ENCODE measurements at regions not wholly inside any gene's neighbourhood (a gene's known extent, or its start where the extent isn't known, plus 50 kb on each side); places are given as distances from the start of the nearest gene placed in this dataset.

DNA sequence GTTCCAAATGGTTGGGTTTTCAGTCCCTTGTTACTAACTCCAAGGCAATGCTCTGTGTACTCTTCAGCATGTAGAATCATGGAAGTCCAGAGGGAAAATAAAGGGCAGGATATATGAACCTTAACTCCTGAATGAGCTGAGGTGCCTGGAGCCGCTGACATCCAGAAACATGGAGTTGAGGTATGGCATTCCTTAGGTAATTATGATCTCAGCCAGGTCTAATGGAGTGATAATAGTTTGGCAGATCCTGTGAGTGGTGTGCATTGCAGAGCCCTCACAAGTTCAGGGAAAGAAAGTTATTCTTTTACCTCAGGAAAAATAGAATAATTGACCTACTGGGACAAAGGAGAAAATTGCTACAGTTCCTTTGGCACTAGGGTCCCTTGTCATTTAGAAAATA lies 369.1 kb downstream of the ZNF608 start:
- DNase-seq (ENCODE audit: low read depth in 2 of 2): no peak

DNA sequence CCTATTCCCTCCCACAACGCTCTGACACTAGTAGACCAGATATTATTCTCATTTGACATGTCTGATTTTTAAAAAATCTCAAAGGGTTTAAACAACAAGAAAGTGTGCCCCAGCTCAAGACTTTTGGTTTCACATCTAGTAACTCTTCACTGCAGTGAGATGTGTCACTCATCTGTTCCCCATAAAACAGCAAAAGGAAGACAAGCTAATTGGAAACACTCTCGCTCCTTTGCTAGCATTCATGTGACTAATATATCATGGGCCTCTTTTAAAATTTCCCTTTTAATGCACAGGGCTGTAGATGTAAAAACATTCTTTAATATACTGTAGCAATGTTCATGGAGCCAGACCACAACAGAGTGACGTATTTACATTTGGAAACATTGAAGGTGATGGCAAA lies 372.6 kb downstream of the ZNF608 start:
- no peak for DNase-seq (ENCODE audit: low read depth in 2 of 2)

DNA sequence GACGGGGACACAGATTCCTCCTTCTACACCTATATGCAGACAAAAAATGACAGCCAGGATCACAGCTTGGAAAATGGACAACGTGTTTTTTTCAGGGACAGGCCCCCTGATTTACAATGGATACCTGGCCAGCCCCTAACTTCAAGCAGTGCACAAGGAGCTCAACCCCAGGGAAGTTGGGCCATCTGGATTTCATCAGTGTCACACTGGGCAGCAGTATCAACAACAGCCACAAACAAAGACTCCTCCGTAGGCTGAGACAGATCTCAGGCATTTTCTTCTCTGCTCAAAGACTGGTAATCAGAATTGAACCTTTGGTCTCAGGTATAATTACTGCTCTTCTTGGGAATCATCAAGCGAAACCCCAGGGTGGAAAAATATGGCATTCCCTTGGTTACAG lies 374.0 kb downstream of the ZNF608 start:
- DNase-seq (ENCODE audit: low read depth in 2 of 2): no peak

DNA sequence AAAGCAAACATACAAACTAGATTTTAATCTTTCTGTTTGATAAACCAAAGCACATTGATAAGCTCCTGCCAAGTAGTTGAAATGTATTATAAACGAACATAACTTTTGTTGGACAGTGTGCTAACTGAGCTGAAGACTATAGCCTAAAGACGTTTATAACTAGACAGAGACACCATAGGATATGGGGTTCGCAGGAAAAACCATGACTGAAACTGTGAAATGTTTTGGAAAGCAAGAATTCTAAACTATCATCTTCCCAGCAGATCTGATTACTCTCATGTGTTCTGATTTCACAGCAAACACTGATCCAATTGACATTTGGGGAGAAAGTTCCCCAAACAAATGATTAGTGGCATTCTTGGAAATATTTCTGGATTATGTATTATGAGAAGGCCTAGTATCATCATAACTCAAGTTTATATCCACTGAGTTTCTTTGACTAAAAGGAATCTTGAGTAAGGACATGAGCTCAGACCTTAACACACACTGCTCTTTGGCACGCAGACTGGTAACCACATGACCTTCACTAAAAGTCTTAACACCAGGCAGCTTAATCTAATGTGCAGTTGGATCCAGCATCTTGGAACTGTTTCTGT lies 375.2 kb downstream of the ZNF608 start:
- no peak for DNase-seq (ENCODE audit: low read depth in 2 of 2)

DNA sequence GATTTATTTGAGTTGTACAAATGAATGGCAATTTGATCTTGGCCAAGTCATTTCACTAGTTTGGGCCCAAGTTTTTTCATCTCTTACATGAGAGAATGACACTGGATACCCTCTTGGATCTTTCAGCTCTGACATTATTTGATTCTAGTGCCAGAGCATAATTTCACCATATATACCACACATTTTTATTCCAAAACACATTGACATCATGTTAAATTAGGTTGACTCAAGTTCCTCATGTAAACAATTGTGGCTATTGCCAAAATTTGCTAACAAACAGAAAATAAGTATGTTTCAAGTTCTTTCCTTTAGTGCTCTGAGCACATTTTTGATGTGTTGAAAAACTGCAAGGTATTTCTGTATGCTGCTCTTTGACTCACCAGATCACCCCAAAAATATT lies 375.8 kb downstream of the ZNF608 start:
- no peak for DNase-seq (ENCODE audit: low read depth in 2 of 2)

DNA sequence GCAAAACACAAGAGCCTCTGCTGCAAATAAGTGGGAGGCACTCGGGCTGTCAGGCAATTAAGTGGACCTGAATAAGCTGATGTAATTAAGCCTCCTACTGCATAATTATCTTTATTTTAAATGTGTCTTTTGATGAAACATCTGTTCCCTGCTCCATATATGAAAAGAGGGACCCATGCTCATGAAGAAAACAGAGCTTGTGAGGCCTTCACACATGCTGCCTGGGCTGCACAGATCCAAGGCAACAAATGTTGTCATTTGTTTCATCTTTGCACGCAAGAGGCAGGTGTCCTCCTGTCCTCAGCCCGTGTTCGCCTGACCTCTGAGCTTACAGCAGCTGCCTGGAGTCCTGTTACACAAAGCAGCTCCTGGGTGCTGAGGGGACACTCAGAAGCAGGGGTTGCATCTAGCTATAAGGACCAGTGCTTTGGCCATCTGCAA lies 381.1 kb downstream of the ZNF608 start:
- DNase-seq (ENCODE audit: low read depth in 2 of 2): no peak

DNA sequence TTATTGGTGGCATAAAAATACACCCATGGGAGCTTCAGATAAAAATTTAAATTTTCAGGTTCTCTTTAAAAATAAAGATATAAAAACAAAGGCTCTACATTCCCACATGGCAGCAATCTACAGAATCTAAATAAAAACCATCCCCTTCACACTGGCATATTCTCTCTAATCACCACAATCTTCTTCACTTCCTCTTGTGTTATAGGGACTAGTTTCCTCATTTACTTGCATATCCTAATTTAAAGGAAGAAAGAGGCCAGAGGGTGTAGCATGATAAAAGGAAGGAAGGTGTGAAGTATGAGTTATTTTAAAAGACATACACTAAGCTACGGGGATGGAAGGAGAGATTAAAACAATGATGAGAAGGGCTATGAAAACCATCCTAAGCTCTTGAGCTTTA lies 390.5 kb downstream of the ZNF608 start:
- DNase-seq (ENCODE audit: low read depth in 2 of 2): no peak

DNA sequence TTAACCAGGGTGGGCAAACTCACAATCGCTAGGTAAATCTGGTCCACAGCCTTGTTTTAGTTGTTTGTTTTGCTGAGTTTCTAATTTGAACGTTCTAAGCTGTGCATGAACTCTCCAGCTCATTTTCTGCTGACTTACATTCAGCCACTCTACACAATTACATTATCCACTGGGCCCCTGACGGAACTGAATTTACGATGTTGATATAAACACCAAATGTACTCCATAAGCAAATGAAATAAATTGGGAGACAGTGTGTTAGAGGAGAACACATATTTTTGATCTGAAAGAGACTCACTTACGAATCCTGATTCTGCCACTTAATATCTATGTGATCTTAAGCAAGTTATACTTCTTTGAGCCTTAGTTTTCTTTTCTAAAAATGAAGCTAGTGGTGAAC lies 393.4 kb downstream of the ZNF608 start:
- no peak for DNase-seq (ENCODE audit: low read depth in 2 of 2)

DNA sequence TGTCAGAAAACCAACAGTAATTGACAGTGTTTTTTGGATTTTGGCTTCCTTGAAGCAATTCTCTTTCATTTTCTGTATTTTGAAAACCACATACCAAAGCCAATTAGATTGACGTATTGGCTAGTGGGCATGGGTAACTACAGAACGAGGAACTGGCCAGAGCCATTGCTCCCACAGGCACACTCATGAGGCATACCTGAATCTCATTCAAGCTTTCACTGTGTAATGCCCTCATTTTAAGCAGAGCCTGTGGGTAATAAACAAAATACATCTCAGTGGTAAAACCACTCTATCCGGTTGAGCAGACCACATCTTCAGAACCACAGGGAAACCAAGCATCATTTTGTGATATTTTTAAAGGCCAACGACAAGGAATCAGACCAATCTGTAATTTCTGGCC lies 394.1 kb downstream of the ZNF608 start:
- DNase-seq (ENCODE audit: low read depth in 2 of 2): no peak

DNA sequence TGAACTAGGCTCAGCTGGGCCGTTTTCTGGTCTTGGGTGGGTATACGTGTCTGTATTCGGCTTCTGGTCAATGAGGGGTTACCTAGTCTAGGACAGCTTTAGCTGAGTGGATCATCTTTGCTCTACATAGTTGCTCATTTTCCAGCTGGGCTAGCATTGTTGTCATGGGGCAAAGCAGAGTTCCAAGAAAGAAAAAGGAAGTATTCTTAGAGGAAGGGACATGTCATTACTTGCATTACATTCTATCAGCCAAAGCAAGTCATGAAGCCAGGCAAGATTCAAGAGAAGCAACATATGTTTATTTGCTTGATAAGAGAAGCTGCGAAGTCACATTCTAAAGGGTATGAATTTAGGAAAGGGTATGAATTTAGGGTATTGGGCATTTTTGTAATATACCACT lies 396.5 kb downstream of the ZNF608 start:
- DNase-seq (ENCODE audit: low read depth in 2 of 2): no peak

DNA sequence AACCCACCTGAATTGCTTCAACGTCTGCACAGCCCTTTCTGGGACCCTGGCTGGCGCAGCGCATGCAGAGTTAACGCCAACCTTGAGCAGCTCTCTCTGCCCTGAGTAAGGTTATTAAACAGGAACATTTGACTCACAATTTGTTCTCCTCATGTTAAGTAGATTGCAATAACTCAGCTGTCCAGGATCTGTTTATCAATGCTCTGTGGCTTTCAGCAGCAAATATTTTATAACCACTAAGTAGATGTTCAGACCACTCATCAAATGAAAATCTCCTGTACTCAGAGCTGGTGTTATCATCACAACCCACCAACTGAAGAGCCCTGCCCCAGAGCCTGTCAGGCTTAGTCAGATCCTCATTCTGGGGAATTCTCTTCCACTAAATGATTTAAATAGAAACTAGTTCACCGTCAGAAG lies 403.0 kb downstream of the ZNF608 start:
- DNase-seq (ENCODE audit: low read depth in 2 of 2): no peak

DNA sequence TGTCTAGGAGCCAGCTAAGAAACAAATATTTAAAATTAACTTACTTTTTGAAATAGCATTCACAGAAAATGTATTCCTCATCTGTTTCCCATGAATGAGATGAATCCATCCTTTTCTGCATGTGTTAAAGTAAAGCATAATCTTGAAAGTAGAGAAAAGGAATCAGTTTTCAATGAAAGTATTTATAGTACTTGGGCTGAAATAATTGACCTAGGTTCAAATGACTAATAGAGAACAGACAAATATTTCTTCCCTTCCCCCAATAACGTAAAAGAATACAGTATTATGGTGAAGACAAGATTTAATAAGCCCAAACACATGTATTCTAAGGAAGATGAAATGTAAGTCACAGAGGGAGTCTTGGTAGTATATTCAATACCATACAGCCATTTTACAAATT lies 403.5 kb downstream of the ZNF608 start:
- DNase-seq (ENCODE audit: low read depth in 2 of 2): no peak

DNA sequence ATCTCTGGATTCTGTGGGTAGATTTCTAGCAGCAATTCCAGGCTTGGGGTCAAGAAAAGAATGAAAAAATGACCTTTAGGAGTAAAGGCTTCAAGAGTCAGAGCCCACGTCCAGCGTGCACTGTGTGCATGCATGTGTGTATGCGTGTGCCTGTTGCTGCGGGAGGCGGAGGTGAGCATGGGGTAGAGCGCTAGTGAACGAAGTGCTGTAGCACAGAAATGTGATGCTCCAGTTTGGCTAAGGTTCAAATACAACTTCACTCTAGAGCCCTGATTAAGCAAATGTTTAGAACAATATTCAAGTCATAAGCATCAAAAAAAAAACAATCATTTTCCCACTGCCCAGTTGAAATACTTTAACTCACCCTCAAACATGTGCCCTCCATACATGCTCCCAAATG lies 403.9 kb downstream of the ZNF608 start:
- DNase-seq (ENCODE audit: low read depth in 2 of 2): no peak

DNA sequence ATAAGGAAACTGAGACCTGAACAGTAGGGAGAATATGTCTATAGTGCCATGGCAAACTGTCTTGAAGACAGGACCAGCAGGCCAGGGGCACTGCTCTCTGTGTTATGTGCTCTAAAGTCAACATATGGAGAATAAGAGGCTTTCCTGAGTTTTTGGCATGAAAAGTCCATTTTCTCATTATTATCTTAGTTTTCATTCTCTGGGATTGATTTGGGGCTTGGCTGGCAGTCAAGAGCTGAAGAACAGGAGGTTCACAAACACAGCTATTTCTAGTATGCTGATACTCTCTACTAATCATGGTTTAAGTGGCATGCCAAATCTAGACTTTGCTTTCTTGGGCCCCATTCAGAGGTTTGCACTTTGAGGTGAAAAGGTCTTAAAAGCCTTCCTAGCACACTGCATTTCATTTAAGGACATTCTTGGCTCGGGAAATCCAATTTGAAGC lies 404.4 kb downstream of the ZNF608 start:
- DNase-seq (ENCODE audit: low read depth in 2 of 2): no peak

DNA sequence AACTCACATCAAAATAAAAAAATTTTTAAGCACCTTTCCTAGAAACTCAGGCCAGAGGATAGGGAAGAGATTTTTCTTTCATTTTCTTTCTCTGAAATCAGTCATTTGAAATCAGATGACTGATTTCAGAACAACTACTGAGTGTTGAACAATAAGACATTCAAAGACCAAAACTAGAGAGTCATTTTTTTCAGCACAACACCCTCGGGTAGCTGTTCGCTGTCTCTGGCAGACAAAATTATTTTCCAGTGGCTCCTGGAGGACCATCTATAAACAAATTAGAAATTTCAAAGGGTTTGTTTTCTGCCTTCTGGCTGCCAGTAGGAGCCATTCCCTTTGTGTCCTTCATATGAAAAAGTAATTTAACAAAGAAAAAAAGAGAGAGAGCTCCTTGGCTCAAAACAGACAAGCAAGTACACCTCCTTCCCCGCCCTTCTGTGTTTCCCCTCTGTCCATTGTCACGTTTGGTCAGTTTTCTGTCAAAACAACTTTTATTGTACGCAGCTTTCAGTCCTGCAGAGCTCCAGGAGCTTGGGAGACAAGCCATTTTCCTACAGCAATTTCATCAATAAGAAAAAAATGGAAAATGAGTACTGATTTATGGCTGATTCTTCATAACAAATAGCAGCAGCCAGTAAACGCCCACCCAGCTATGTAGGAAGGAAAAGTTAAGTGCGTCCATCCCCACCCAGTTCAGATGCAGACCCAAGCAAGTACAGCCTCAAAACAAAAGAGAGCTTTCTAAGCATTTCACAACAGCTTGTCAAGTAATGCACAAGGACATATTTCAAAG lies 405.2 kb downstream of the ZNF608 start:
- no peak for DNase-seq (ENCODE audit: low read depth in 2 of 2)

DNA sequence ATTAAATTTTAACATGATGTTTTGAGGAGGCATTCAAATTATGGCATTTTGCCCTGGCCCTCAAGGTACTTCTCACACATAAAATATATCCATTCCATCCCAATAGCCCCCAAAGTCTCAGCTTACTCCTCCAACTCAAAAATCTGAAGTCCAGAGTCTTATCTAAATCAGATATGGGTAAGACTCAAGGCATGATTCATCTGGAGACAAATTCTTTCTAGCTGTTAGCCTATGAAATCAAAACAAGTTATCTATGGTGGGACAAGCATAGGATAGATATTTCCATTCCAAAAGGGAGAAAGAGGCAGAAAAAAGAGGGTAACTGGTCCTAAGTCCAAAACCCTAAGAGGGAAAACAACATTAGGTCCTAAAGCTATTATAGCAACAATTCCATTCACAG lies 408.4 kb downstream of the ZNF608 start:
- DNase-seq (ENCODE audit: low read depth in 2 of 2): no peak

DNA sequence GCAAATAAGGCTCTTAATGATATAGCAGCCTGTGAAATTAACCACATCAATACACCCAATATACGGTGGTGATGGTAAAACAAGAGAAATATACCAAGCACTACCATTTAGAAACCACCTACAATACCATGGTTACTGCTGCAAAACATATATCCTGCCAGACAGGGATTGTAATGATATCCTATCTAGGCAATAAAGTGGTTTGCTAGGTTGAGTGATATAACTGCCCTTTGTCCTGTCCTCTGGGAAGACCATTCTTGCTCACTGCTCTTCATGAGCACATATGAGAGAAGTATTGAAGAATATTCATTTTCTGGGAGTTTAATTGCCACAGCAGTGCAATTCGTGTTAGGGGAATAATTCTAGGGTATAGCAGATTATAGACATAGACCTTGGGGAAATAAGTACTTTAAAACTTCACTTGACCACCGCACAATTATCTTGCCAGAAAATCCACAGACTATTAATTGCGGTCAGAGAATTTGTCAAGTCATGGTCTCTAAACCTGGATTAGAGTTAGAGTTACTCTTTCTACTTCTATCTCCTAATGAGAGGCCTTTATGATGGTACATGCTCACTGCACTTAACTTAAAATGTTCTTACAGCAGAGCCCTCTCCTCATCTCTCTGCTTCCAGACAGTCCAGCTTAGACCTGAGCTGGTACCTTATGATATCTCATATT lies 413.0 kb downstream of the ZNF608 start:
- DNase-seq (ENCODE audit: low read depth in 2 of 2): no peak

DNA sequence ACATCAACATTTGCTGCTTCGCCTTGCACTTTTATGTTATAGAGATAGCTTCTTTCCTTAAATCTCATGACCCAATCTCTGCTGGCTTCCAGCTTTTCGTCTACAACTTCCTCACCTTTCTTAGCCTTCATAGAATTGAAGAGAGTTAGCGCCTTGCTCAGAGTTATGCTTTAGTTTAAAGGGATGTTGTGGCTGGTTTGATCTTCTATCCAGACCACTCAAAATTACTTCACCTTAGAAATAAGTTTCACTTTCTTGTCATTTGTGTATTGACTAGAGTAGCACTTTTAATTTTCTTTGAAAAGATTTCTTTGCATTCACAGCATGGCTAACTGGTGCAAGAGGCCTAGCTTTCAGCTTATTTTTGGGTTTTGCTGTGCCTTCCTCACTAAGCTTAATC lies 414.2 kb downstream of the ZNF608 start:
- DNase-seq (ENCODE audit: low read depth in 2 of 2): no peak

DNA sequence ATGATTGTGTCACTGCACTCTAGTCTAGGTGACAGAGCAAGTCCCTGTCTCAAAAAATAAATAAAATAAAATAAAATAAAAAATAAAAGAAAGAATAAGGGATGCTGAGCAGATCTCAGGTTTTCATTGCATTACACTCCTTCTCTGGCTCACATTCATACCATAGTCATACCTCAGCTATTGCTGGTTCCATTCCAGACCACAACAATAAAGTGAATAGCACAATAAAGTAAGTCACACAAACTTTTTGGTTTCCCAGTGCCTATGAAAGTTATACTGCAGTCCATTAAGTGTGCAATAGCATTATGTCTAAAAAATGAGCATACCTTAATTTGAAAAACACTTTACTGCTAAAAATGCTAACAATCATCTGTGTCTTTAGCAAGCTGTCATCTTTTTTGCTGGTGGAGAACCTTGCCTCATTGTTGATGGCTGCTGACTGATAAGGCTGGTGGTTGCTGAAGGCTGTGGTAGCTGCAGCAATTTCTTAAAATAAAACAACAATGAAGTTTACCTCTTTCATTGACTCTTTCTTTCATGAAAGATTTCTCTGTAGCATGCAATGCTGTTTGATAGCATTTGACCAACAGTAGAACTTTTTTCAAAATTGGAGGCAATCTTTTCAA lies 415.7 kb downstream of the ZNF608 start:
- DNase-seq (ENCODE audit: low read depth in 2 of 2): no peak

DNA sequence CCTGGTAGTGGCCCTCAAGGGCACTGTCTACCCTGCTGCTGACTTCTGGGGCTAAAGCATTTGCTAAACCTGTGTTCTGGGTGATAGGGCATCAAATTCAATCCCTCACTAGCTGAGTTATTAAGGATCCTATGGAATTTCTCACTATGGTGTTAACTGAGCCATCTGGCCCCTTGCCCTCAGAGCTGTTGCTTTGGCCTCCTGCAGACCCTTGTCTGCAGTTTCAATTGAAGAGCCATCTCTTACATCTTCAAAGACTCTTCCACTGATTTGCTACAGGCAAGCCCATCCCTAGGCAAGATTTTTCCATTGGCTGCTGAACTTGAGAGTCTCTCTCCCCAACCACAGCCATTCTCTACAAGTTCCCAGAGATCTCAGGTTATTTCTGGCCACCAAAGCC lies 418.2 kb downstream of the ZNF608 start:
- DNase-seq (ENCODE audit: low read depth in 2 of 2): no peak

DNA sequence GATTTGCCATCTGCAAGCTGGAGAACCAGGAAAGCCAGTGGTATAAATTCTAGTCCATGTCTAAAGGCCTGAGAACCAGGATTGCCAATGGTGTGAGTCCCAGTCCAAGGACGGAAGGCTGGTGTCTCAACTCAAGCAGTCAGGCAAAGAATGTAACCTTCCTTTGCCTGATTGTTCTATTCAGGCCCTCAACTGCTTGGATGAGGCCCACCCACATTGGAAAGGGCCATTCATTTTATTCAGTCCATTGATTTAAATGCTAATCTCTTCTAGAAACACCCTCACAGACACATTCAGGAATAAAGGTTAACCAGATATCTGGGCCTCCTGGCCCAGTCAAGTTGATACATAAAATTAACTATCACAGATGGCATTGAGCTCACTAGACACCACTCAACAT lies 427.8 kb downstream of the ZNF608 start:
- DNase-seq (ENCODE audit: low read depth in 2 of 2): no peak

DNA sequence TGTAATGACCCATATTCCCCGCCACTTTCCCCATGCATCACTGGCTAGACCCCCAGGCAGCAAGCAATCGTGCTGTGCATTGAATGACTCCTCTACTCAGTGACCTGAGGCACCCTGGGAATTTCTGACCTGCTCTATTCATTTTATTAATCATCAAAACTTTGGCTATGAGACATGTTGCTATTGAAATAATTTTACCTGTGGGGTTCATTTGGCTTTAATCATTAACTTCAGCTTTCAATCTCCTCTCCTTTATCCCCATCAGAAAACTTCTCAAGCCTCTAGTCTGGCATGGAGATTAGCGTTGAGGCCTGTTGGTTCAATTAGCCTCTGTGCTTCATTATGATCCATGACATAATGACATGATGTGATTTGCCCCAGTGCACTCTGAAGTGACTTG lies 429.0 kb downstream of the ZNF608 start:
- no peak for DNase-seq (ENCODE audit: low read depth in 2 of 2)
